ENCODE measurements at regions not wholly inside any gene's neighbourhood (a gene's known extent, or its start where the extent isn't known, plus 50 kb on each side); places are given as distances from the start of the nearest gene placed in this dataset.

GRCh38 chr16:73523209-73523608, 475.3 kb upstream of the ZFHX3 start:
- dilution Hi-C loops (cut with HindIII; ENCODE audit: low sequenced_read_pairs, unreplicated experiment) (no loop called here), intact Hi-C loops (cut with micrococcal nuclease) (no loop called here), in situ Hi-C loops (cut with MboI; ENCODE audit: low sequenced_read_pairs) (no loop called here)
- Histone ChIP-seq H3K27ac (ENCODE audit: insufficient read depth, low read length) (no peak overlapping the region), H3K36me3 (ENCODE audit: control insufficient read depth, insufficient read depth, low read length) (no peaks in the 10 kb centered on the region), H4K8ac (ENCODE audit: low read depth in 2 of 2, low read length in 2 of 2) (no peak overlapping the region), H3K14ac (replicated peaks; ENCODE audit: low read depth, low read length) (no peak overlapping the region), H3K56ac (ENCODE audit: extremely low read depth, insufficient read depth, low read length) (no peak overlapping the region), H2BK15ac (ENCODE audit: low read depth, low read length) (no peak overlapping the region), H2AK9ac (replicated peaks; ENCODE audit: low read depth, low read length, poor library complexity) (no peak overlapping the region), H3K4me2 (ENCODE audit: low read depth, low read length) (no peak overlapping the region), H4K91ac (ENCODE audit: insufficient read depth, low read depth, low read length) (no peak overlapping the region), H2AK5ac (ENCODE audit: low read depth, low read length) (no peak overlapping the region), H3K79me1 (ENCODE audit: low read depth in 1 of 2, low read length in 2 of 2) (no peaks in the 10 kb centered on the region), H2AFZ (replicated peaks; ENCODE audit: low read length, poor library complexity) (no peak overlapping the region), H3K9me1 (ENCODE audit: insufficient read depth, low read length) (no peaks in the 10 kb centered on the region), H3K23ac (ENCODE audit: low read depth, low read length) (no peak overlapping the region), H2BK120ac (ENCODE audit: low read depth, low read length) (no peak overlapping the region), H3K18ac (ENCODE audit: low read depth, low read length) (no peak overlapping the region), H4K5ac (ENCODE audit: low read depth, low read length) (no peak overlapping the region), H3K27me3 (ENCODE audit: control insufficient read depth, insufficient read depth, low read length) (no peaks in the 10 kb centered on the region), H3K4me1 (ENCODE audit: control insufficient read depth, insufficient read depth, low read length) (no peaks in the 10 kb centered on the region), H3K9me3 (ENCODE audit: control insufficient read depth, insufficient read depth, low read length) (peaks cover 2% of the 10 kb centered on the region; the same call in 1 of the 2 replicates), H3K4ac (ENCODE audit: low read depth, low read length) (no peak overlapping the region), H3K4me3 (ENCODE audit: insufficient read depth, low read depth, low read length) (no peak overlapping the region), H4K20me1 (ENCODE audit: insufficient read depth, low read length) (no peaks in the 10 kb centered on the region), H3K9ac (ENCODE audit: low read depth, low read length) (no peak overlapping the region), H2BK5ac (ENCODE audit: low read depth, low read length, poor library complexity, severe bottlenecking) (no peak overlapping the region), H2BK20ac (ENCODE audit: low read depth, low read length) (no peak overlapping the region)
- CTCF ChIA-PET, result no interaction called here
- TF ChIP-seq FOS (IDR thresholded peaks at IDR 0.05; ENCODE audit: low read depth, low read length) (no peak), CHD1 (IDR thresholded peaks at IDR 0.05; ENCODE audit: low read depth, low read length) (no peak), CTCF (conservative IDR thresholded peaks at IDR 0.05; ENCODE audit: low read depth, low read length) (no peak), MAZ (IDR thresholded peaks at IDR 0.05; ENCODE audit: borderline replicate concordance, low read depth, low read length) (no peak), CEBPB (IDR thresholded peaks at IDR 0.05; ENCODE audit: low read depth, low read length) (no peak), NFE2L2 (IDR thresholded peaks at IDR 0.05; ENCODE audit: low read depth, low read length) (no peak)
- POLR2A ChIA-PET (ENCODE audit: unreplicated experiment), result no interaction called here
- ATAC-seq (ENCODE audit: low read depth), result no peak
- BruUV-seq (replicated peaks), result no TSS peak
- 80% methylated on average over 1 of the region's 4 CpGs; no CpG with 5 or more reads in 1 of the 2 experiments for WGBS, 2 experiments (ENCODE audit: extremely low coverage in 2 of 2, insufficient read length in 1 of 2)
- DNase-seq, result no peak
